CD4-positive, alpha-beta T cell treated with Interleukin-17A for 4 hours (primary cell): ENCODE measurements at regions not wholly inside any gene's neighbourhood (a gene's known extent, or its start where the extent isn't known, plus 50 kb on each side); places are given as distances from the start of the nearest gene placed in this dataset.

ENCODE experiments used
- DNase-seq: peaks from one replicate; pipeline ENCODE4 v3.0.0-alpha.2; 2020; ENCODE audit warnings: mixed read lengths

DNA sequence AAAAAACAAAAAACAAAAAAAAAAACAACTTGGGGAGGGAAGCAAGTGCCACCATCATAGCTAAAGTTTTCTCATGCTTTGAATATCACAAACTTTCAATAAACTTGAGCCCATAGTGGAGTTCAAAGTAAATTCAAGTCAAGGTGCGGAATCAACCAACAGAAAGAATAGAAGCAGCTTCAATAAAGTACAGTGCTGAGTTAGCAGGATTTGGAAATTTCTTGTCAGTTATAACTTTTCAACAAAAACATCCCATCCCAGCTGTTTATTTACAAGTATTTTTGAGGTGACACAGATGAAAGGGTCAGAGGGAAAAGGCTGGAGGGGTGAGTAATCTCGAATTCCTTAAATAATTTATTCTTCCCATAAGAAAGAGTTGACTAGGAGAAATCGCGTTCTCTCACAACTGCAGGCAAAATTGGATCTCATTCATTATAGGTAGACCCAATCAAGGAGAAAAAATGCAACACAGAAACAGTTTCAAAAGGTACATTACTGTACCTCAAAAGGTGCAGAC lies 477.4 kb upstream of the RASGRP1 start:
- DNase-seq = no peak

DNA sequence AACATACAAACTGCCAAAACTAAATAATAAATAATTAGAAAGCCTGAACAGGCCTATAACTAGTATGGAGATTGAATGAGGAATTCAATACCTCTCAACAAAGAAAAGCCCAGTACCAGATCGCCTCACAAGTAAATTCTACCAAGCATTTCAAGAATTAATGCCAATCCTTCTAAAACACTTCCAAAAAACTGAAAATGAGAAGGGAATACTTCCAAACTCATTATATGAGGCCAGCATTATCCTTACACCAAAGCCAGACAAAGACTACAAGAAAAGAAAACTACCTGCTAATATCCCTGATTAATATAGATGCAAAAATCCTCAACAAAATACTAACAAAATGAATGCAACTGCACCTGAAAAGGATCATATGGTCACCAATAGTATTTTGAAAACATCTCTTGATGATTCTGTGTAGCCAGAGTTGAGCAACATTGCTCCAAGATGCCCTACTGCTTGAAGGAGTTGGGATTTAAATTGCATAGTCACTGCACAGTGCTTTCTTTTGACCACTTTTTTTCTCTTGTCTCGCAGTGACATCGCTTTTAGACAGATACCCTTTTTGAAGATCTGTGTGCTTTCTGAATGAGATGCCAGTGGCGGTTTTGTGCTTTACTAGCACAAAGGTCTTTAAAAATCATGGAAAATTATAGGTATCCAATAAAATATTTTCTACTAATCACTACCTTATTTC lies 487.2 kb upstream of the RASGRP1 start:
- no peak for DNase-seq

DNA sequence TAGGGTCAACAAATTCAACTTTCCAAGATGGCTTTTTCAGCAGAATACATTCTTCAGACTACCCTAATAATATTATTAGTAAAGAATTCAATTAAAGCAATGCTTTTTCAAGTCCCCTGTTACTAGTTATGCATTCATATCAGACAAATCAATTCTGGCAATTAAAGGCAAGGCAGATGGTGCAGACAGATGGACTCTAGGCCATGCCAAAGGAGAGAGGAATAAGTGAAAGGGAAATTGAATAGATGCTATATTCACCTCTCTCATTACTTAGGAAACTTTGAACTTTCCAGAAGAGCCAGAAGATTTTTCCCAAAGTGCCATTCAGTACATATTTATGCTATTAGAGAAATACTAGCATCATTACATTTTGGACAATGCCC lies 487.7 kb upstream of the RASGRP1 start:
- no peak for DNase-seq

DNA sequence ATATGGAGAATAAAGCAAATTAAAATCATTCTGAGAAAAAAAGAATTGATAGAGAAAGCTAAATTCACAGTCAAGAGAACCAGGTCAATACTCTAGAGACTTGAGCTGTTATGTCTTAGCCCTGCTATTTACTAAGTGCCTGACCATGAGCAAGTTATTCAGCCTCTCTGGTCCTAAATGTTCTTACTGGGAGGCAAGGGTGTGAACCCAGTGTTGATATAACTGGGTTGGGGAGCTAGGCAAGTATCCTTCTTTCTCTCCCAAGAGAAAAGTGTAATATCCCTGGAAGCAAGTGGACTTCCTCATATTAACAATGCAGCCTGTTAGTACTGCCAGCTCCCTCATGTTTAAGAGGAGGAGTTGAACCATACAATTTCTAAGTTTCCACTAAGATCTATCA lies 488.9 kb upstream of the RASGRP1 start:
- no peak for DNase-seq

DNA sequence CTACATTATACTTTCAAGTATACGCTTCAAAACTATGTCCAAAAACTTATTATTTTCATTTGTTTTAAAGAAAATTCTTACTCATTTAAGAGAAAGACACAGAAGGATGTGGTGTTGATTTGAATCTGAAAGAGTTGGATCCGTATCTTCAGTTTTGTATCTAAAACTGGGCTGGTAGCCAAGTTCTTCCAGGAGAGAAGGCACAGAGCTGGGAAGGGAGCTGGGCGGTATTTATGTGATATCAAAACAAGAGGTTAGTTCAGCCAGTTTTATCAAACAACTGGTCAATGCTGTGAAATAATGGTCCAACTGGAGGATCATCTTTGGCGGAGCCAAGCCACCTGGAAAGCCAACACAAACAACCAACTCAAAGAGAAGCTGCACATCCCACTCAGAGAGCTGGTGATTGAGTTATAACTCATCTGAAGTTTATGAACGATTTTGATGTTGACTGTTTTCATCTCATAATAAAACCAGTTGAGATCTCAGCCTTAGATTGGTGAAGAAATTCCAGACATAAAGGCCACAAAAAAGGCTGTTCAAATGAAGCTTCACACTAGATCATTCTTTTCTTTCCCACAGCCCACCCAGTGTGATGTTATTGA lies 489.6 kb upstream of the RASGRP1 start:
- DNase-seq = no peak

DNA sequence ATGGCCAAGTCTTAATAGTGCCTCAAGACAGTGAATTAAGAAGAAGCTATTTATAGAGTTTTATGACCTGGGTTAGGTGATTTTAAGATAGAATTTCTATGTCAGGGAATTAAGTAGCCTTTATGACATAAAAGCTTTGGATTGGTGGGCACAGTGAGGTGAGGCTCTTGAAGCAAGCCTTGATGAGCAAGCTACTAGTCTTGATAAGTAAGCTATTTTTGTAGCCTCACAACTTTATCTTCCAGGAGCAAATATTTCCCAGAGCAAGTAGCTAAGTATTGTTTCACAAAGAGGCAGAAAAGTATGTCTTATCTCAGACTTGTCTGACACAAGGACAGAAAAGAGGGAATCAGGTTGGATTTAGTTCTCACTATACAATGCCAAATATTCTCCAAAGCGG lies 491.7 kb upstream of the RASGRP1 start:
- no peak for DNase-seq

DNA sequence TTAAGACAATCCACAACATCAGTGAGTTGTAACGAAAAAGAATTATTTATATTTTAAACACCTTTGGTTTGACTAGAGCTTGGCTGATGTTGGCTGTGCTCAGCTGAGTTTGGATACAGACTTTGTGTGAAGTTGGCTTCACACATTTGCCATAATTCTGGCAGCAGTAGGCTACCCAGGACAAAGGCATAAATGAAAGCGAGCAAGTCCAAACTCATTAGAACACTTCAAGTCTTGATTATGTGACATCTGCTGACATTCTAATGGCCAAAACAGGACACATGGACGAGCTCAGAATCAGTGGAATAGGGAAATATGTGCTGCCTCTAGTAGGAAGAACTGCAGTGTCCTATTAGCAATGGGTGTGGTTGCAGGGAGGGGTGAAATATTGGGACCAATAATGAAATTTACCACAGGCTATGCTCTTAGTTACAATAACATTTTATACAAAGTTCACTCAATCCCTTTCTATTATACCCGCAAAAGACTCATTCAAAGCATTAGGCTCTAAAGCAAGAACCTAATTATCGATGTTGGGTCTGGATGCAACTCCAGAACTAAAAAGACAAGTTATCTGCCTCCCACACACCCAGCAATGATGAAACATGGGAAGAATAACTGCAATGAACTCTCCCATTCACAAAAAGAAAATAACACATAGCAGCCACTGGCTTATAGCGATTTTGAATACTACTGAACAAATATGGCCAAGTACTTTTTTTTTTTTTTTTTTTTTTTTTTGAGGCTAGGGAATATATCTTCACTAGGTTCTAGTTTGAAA lies 493.9 kb upstream of the RASGRP1 start:
- no peak for DNase-seq

DNA sequence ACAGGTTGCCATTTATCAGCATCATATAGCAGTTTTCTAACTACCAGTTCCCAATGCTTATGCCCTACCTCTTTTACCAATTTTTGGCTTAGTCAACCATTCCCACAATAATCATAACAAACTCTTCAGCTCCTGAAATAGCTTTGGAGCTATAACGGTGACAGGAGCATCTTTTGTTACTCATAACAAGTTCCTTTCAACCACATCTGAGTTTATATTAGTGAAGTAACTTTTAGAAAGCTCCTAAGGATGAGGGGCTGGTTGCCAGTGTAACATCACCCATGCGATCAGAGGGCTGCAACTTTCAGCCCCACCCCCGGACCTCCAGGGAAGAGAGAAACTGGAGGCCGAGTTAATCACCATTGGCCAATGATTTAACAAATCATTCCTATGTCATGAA lies 495.3 kb upstream of the RASGRP1 start:
- no peak for DNase-seq

DNA sequence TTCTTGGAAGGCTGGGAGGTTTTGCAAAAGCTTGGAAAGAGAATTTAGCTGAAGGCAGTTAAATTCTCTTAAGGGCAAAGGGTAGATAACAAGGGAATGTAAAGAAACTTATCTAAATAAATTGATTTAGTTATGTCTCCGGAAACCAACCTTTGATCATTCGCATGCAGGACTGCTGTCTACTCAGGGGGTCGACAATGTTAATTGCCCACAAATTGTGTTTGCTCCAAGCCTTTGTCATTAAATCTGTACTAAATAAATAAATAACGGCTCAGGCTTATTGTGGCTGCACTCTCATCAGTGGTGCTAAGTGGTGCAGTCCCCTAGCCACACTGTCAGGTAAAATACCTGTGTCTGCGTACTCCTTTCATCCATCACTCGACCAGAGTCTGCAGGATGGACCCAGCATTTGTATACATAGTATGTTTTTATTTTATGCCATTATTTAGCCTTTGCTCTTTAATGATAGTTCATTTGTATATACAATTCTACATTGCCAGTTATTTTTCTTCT lies 497.4 kb upstream of the RASGRP1 start:
- DNase-seq = no peak

DNA sequence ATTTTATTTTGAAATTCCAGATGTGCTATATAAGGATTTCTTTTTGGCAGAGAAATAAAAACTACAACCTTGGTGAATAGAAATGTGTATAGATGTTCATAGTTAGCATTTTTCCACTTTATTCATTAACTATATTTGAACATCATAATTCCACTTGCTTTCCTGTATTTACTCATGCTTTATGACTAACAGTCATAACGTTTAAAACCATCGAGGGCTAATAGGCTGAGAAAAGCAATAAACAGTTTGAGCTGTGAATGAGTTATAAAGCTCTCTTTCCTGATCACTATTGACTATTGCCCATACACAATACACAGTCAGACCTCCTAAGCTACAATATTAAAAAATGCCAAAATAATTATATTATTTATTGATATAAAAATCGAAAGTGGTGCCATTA lies 502.1 kb upstream of the RASGRP1 start:
- DNase-seq = no peak

DNA sequence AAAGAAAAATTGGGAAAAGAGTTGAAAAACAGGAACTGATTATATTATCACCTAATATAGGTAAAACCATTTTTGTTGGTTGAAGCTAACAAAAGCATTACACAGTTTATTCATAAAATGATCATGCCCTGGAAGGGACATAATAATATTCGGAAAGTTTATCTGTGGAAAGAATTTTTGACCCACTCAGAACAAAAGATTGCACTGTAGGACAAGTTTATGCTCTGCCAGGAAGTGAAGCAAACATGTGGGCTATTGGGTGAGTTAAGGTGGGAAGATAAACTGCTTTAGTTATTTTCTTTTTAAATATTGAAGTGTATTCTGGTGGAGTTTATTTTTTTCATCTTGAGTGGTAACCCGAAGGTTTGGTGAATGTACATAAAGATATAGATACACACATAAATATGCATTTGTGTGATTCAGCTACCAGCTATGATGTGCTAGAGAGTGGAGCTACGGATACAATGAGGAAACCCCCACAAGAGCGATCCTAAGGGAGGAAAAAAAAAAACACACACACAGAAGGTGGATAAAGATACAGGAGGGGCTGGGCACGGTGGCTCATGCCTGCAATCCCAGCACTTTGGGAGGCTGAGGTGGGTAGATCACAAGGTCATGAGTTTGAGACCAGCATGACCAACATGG lies 506.4 kb upstream of the THBS1 start:
- no peak for DNase-seq

DNA sequence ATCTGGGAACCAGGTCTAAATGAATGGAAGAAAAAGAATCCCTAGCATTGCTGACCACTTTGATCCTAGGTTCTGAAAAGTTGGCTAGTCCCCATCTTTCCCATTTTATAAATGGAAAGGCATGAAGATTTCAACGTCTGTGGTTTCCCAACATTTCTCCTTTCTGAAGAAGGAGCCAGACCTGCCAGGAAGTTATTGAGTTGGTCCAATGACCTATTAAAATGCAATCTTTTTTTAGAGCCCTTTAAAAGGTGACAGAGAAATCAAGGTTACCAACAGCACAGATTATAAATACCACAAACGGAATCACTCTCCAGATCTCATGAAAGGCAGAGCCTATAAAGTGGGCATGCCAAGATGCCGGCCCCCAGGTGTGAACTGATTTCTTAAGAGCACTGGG lies 505.6 kb upstream of the THBS1 start:
- no peak for DNase-seq

DNA sequence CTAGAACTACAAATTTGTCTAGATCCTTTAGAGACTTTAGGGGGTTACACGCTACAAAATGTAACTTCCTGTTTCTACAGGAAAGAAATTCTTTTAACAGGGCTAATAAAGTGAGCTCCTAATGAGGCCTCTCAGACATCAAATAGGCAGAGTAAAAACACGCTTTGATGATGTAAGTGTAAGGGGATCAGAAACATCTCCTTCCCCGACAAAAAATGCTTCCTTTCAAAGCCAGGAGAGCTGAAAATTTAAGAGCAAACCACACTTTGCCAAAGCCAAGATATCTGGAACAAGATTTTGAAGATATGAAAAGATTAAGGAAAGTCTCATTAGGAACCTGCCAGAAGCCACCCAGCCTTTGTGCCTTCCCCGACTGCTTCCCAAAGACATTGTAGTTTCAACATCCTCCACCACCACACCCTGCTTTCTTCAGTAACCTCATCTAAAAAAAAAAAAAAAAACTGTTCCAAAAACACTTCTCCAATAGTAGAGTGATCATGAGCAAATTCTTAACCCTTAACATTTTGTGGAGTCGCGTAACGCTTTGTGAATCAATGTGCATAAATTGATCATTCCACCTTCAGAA lies 505.0 kb upstream of the THBS1 start:
- no peak for DNase-seq

DNA sequence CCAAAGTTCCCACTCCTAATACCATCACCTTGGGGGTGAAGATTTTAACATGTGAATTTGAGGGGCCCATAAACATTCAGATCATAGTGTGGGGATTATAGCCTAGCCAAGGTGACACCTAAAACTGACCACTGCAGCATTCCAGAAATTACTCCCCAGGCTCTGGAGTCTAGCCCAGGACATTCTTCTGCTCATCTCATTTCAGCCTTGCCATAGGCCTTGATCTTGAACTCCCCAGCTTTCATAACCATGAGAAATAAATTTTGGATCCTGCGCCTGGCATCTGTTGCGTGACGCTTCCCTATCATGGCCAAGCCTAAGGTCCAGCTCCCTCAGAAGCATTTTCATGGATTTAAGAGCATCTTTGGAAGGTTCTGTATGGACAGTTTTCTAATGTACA lies 502.9 kb upstream of the THBS1 start:
- DNase-seq = no peak

DNA sequence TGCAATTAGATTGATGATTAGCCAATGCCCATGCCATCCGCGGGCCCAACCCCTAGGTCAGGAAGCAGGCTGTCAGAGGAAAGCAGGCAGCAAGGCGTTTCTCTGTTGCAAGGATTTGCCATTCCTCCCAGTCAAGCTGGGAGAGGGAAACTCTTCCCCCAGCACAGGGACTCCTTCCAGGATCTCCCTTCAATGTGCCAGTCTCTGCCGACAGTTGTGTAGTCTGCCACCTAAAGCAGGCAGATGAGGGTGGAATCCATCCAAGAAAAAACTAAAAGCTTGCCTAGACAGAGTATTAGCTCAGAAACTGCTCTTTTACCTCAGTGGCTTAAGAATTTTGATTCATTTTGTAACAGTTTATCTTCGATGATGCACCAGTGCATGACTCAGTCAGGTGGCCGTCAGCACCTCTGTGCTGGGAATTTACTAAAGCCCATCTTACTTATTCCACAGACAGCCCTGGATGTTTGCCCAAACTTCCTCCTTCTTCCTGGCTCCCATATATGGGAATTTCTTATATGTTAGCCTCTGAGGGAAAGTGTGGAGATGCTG lies 501.5 kb upstream of the THBS1 start:
- DNase-seq = no peak

DNA sequence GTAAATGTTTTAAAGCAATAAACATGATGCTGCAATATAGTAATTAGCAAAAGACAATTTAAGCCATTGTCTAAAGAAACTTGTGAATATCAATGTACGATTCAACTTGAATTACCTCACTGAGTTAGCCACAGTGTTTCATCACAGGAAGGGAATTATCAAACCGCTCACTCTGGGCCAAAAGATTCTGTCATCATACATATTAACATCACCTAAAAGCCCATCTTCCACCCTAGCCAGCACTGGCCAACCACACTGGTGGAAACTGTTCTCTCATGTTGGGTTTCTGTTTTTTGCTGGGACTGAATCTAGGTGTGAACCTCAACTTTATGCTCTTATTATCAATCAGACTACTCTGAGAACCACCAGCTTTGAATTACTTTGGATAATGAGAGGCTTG lies 497.7 kb upstream of the THBS1 start:
- DNase-seq = no peak

DNA sequence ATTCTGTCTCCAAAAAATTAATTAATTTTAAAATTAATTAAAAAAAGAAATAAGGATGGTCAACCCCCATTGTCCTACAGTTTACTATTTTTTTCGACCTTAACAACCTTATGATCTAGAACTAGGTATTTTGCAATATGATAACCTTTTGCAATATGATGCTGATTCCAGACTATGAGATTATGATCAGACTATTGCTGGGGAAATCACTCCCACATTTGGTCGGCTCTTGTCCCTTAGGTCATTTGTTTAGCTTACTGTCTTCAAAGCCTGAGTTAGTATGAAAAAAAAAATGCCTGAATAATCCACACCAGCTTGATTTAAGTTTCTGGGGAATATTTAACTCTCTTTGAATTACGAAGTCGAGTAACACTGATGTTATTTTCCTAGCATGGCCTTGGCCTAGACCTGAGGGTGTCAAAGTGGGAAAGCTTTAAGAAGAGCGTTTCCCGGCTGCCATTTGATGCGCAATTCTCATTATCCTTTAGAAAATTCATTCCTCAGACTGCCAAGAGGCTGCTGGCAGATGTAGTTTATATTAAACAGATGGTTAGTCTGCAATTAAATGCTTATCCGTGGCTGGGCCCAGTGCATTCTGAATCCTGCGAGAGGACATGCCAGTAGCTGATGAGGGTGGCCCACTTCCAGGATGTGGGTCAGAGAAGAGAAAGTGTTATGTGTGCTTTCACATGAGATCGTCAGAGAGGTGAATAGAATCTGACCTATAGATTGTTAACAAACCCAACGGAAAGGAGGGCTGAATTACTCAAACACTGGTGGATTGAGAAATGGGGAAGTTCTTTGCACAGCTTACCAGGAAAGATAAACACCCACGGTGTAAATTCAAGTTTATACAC lies 496.0 kb upstream of the THBS1 start:
- no peak for DNase-seq

DNA sequence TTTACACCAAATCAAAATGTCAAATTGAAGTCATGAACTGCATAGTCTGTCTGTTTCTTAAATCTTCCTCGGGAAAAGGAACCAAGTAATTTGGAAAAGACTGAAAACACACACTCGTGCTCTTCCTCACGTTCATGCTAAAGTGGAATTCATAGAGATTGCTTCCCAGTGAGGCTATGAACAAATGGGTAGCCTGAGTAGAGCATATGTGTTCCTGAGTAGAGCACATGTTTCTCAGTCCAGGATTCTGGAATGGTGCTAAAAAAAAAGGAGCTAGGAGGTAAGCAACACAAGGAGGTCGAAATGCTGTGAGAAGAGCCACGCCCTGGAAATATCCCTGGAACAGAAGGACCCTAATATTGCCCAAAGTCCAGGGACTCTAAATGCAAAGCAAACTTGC lies 494.2 kb upstream of the THBS1 start:
- DNase-seq = no peak

DNA sequence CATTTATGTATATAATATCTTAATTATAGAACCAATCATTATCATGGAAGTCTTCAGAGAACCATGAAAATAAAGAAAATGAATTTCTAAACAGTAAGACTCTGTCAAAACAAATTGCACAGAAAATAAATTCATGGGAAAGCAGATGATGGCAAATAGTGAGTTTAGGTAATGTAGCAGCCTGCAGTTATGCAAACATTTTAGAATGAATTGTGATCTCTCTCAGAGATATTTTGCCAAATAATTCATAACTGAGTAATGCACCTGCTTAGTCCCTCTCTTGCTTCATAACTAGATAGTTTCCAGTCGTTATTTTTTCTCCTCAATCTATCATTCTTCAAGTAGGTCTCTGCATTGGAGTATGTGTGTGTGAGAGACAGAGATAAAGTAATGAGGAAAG lies 492.7 kb upstream of the THBS1 start:
- DNase-seq = no peak

DNA sequence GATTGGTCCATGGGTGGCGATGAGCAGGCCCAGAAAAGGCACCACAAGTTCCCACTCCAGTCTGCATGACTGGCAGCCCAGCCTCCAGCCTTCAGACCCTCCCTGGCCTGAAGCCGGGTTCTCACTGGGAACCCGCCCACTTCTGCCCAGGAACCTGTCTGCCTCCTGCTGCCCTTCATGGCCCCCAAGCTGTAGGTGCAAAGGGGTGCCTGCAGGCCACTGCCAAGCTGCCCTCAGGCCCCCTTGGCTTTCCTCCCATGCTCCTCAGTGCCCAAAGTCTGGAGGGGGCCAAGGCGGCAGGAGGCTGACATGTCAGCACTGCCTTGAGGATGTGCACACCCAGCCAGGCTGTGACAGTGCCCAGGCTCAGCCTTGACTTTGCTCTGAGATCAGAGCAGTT lies 488.5 kb upstream of the THBS1 start:
- no peak for DNase-seq

DNA sequence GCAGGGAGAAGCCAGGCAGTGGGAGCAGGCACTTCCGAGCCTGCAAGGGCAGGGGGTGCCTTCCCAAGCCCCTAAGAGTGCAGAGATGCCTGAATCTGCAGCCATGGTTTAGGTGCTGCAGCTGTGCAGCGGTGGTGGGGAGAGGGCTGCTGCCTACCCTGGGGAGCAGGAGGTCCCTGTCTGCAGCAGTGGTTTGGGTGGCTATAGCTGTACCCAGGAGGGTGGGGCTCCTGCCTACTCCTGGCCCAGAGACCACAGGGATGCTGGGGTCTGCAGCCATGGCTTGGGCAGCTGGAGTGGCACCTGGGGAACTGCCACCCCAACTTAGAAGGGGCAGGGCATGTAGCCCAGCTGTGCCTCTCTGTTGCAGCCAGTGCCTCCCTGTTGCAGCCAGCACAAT lies 488.1 kb upstream of the THBS1 start:
- no peak for DNase-seq

DNA sequence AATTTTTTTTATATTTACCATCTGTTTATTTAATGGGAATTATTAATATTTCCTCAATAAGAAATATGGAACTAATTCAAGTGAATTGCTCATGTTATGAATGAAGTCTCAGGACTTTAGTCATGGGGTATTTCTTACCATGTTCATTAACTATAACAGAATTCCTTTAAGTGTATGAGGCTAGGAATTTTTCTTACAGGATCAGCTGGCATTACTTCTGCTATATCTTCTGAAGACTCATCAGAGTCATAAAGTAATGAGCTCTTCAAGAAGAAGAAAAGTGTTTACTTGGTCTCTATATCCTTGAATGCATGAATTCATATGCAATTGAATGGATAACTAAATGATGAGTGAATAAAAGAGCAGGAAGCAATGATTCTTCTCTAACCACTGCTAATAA lies 486.8 kb upstream of the THBS1 start:
- DNase-seq = no peak
